ENCODE measurements at regions not wholly inside any gene's neighbourhood (a gene's known extent, or its start where the extent isn't known, plus 50 kb on each side); places are given as distances from the start of the nearest gene placed in this dataset.

DNA sequence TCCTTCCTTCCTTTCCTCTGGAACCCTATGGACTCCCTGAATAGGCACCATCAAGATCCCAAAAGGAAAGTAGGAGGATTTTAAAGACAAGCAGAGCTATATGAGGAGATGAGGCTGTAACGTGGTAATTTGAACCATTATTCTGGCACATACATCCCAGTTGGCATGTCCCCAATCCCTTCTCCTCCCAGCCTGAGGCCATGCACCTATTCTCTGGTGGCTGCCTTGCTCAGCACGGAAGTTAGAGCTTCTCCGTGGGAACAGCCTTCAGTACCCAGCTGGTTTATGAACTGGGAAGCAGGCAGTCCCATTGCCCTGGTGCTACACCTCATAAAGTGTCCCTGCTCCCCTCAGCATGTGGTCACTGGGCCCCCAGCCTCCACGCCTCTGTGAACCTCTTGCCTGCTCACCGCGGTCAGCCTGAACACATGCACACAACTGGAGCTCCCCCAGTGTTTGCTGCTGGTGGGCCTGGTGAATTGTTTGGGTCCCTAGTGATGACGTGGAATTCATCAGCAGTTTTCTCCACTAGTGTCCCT is 139.9 kb upstream of the PLET1 start:
- CTCF ChIA-PET (ENCODE audit: partially characterized antibody), result interaction anchor here (0.6 to 0.9 kb wide), 3 partner anchors 23 to 188 kb away, joined by 3 read pairs; no protein-coding TSS in a partner anchor
- no peaks in the 10 kb centered on the region for H3K4me1 ChIP-seq (replicated peaks in 1 of 4; ENCODE audit: control insufficient read depth in 3 of 4, insufficient read depth in 4 of 4, low read length in 3 of 4)
- TF ChIP-seq FOSL1 (IDR thresholded peaks at IDR 0.05; ENCODE audit: insufficient read depth, low read depth, low read length) (no peak), TEAD4 (IDR thresholded peaks at IDR 0.05; ENCODE audit: low read depth, low read length) (no peak), NANOG (IDR thresholded peaks at IDR 0.05; ENCODE audit: insufficient read depth, low read depth, low read length, poor library complexity, severe bottlenecking) (no peak), RAD21 (IDR thresholded peaks at IDR 0.05 in 1 of 2, conservative IDR thresholded peaks at IDR 0.05 in 1 of 2; ENCODE audit: low read depth in 2 of 2, low read length in 2 of 2) (no peak), KDM4A (IDR thresholded peaks at IDR 0.05; ENCODE audit: low read depth, low read length, severe bottlenecking) (no peak)

More for the DNA sequence above, 139.9 kb upstream of the PLET1 start:
- Histone ChIP-seq H2BK120ac (replicated peaks; ENCODE audit: low read depth, low read length) (no peak overlapping the region), H3K27ac (ENCODE audit: low read depth, low read length) (no peak overlapping the region), H3K9ac (replicated peaks in 1 of 4; ENCODE audit: extremely low read depth in 1 of 4, low read depth in 3 of 4, low read length in 3 of 4) (no peak overlapping the region), H3K23me2 (ENCODE audit: low read depth, low read length) (peaks cover 3% of the 10 kb centered on the region; the same call in 1 of the 2 replicates), H4K5ac (ENCODE audit: insufficient read length, low read depth, low read length) (no peak overlapping the region), H4K8ac (ENCODE audit: extremely low read depth, insufficient read depth, low read length) (no peak overlapping the region), H2BK20ac (ENCODE audit: low read length) (no peak overlapping the region), H3K18ac (ENCODE audit: extremely low read depth, low read length) (no peak overlapping the region), H3K79me2 (ENCODE audit: control insufficient read depth in 1 of 2, insufficient read depth in 2 of 2, low read length in 2 of 2) (no peaks in the 10 kb centered on the region), H3K4me3 (ENCODE audit: extremely low read depth in 1 of 4, insufficient read depth in 2 of 4, low read depth in 3 of 4, low read length in 4 of 4) (no peak overlapping the region), H2BK15ac (ENCODE audit: low read length) (no peak overlapping the region), H2AFZ (ENCODE audit: low read length) (no peak overlapping the region), H3K4ac (replicated peaks; ENCODE audit: insufficient read length, low read depth, low read length) (no peak overlapping the region), H3K9me3 (ENCODE audit: insufficient read depth in 2 of 2, low read depth in 1 of 2, low read length in 1 of 2) (no peaks in the 10 kb centered on the region), H4K91ac (replicated peaks; ENCODE audit: insufficient read length, low read length) (no peak overlapping the region), H4K20me1 (replicated peaks in 1 of 2; ENCODE audit: control insufficient read depth in 1 of 2, insufficient read depth in 2 of 2, low read length in 2 of 2) (no peaks in the 10 kb centered on the region), H3K27me3 (replicated peaks in 1 of 4; ENCODE audit: control insufficient read depth in 3 of 4, extremely low read depth in 1 of 4, insufficient read depth in 3 of 4, low read length in 3 of 4) (no peaks in the 10 kb centered on the region), H2AK5ac (ENCODE audit: low read depth, low read length) (no peak overlapping the region), H2BK12ac (ENCODE audit: low read depth, low read length) (no peak overlapping the region), H2BK5ac (ENCODE audit: low read depth, low read length) (no peak overlapping the region), H3K4me2 (ENCODE audit: insufficient read depth in 1 of 2, low read depth in 2 of 2, low read length in 2 of 2) (no peak overlapping the region), H3K56ac (replicated peaks; ENCODE audit: insufficient read length, low read depth, low read length) (no peak overlapping the region), H3K14ac (ENCODE audit: insufficient read length) (no peak overlapping the region), H3K79me1 (ENCODE audit: low read depth, low read length) (no peaks in the 10 kb centered on the region), H3K23ac (ENCODE audit: insufficient read length) (no peak overlapping the region), H3K36me3 (ENCODE audit: control insufficient read depth in 2 of 4, insufficient read depth in 4 of 4, low read length in 3 of 4) (no peaks in the 10 kb centered on the region)
- DNase-seq (ENCODE audit: low read depth in 1 of 2, low spot score in 2 of 2) (no peak), FAIRE-seq (no peak)
- POLR2A ChIA-PET (ENCODE audit: partially characterized antibody), result no interaction called here
- 87% methylated on average over 7 of the region's 7 CpGs; no CpG with 5 or more reads in 1 of the 2 experiments for WGBS, 2 experiments (ENCODE audit: extremely low coverage in 1 of 2, insufficient coverage in 1 of 2, insufficient read length in 1 of 2, insufficient replicate concordance in 2 of 2, low coverage in 1 of 2, low lambda C conversion rate in 2 of 2, missing lambda C conversion rate in 1 of 2)

Measured in H1 (cell line).